Activated naive CD8-positive, alpha-beta T cell (primary cell): ENCODE measurements at regions not wholly inside any gene's neighbourhood (a gene's known extent, or its start where the extent isn't known, plus 50 kb on each side); places are given as distances from the start of the nearest gene placed in this dataset.

ENCODE experiments used
- H3K27ac Mint-ChIP-seq: one replicate; pipeline ENCODE4 v1.8.0; 2021; ENCODE audit warnings: mixed read lengths
- H3K27me3 Mint-ChIP-seq: one replicate; pipeline ENCODE4 v1.8.0; 2021; ENCODE audit warnings: mixed read lengths
- H3K36me3 Mint-ChIP-seq: one replicate; pipeline ENCODE4 v1.8.0; 2021; ENCODE audit warnings: mixed read lengths
- H3K4me1 Mint-ChIP-seq: one replicate; pipeline ENCODE4 v1.8.0; 2021; ENCODE audit warnings: low read depth, mixed read lengths
- H3K4me3 Mint-ChIP-seq: one replicate; pipeline ENCODE4 v1.8.0; 2021; ENCODE audit warnings: mild to moderate bottlenecking, mixed read lengths
- H3K9me3 Mint-ChIP-seq: one replicate; pipeline ENCODE4 v1.8.0; 2021; ENCODE audit warnings: low read depth, mixed read lengths

DNA sequence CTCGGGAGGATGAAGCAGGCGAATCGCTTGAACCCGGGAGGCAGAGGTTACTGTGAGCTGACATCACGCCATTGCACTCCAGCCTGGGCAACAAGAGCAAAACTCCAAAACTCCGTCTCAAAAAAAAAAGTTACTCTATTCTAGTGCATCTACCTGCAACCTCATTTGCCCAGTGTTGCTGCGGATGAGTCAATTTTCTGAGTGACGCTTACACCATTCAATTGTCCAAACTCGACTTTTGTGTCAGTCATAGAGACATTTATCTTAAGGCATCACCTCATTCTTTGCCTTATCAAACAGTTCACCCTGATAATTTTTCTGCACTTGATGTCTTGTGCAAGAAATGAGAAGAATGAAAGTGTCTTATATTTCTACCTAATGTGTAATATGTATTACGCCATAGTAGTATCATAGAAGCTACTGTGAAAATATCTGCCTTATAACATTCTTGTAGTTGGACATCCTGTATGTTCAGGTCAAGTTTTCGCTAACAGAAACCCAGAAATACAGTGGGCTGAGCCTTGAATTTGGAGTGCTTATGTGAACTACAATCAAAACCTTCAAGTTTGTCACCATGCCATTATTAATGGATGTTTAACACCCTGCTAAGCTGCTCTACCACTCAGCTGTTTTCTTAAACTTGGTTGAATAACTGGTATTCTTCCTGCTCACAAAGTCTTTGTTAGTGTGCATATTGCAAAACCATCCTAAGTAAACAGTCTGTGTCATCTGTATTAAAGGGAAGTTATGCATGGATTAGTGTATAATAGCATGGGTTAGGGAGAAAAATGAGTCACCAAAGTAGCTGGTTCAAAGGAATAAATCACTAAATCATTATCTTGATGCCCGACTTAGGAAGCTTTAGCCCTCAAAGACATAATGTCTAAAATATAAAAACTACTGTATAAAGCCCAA, 531.0 kb upstream of the NR2F2 start:
- Mint-ChIP-seq H3K27ac (no peak overlapping the region), H3K4me3 (no peak overlapping the region), H3K9me3 (no peaks in the 10 kb centered on the region), H3K4me1 (peaks cover 2% of the 10 kb centered on the region), H3K36me3 (no peaks in the 10 kb centered on the region), H3K27me3 (peaks cover 2% of the 10 kb centered on the region)

DNA sequence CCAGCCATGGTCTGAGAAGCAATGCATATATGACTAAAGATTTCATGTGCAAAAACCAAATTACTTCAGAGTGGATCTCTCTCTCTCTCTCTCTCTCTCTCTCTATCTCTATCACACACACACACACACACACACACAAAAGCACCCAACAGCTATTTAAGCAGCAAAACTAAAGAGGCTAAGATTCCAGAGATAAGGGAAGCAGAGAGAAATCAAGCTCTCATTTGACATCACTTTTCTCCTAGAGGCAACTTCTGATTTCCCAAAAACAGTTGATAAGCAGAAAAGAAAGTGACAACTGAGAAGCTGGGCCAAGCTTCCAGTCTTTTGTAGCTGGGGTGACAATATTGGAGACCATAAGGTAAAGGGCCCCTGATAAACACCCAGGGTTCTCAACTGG, 526.0 kb upstream of the NR2F2 start:
- H3K4me1 Mint-ChIP-seq: peaks cover 2% of the 10 kb centered on the region
- no peak overlapping the region for H3K4me3 Mint-ChIP-seq
- peaks cover 2% of the 10 kb centered on the region for H3K27me3 Mint-ChIP-seq
- H3K27ac Mint-ChIP-seq: no peak overlapping the region
- no peaks in the 10 kb centered on the region for H3K9me3 Mint-ChIP-seq
- no peaks in the 10 kb centered on the region for H3K36me3 Mint-ChIP-seq

DNA sequence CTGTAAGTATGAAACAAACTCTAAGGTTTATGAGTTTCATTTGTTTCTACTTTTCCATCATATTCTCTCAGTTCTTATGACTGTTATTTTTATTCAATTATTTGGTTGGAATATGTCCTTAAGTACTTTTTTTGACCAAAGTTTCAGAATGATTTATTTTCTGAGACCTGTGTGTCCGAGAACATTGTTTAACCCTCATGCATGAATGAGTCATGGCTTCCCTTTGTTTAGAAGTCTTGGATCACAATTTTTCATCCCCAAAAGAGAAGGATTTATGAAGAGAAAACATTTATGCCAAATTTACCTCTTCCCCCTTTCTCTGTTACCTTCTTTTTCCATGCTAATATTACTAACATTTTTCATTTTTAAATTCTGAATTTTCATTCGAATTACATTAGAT, 518.0 kb upstream of the NR2F2 start:
- no peaks in the 10 kb centered on the region for H3K36me3 Mint-ChIP-seq
- no peak overlapping the region for H3K27ac Mint-ChIP-seq
- no peaks in the 10 kb centered on the region for H3K4me1 Mint-ChIP-seq
- H3K9me3 Mint-ChIP-seq: no peaks in the 10 kb centered on the region
- no peak overlapping the region for H3K4me3 Mint-ChIP-seq
- H3K27me3 Mint-ChIP-seq: peaks cover 5% of the 10 kb centered on the region

DNA sequence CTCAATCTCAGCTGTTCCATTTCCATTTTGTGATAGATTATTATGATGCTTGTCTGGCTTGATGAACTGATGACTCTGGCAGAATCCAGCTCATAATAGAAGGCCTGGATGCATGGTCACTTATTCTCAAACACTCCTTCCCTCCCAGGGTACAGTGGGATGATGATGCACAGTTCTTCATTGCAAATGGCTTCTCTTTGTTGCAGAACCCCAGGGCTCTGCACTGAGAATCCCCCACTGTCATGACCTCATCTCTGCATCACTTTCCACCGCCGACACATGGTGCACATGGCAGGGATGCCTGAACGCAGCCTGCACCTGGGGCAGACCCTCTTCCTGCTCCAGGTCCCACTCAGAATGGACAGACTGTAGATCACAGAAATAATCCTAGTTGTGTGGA, 515.6 kb upstream of the NR2F2 start:
- Mint-ChIP-seq H3K27ac (no peak overlapping the region), H3K4me1 (no peaks in the 10 kb centered on the region), H3K4me3 (no peak overlapping the region), H3K9me3 (no peaks in the 10 kb centered on the region), H3K27me3 (peaks cover 3% of the 10 kb centered on the region), H3K36me3 (no peaks in the 10 kb centered on the region)

DNA sequence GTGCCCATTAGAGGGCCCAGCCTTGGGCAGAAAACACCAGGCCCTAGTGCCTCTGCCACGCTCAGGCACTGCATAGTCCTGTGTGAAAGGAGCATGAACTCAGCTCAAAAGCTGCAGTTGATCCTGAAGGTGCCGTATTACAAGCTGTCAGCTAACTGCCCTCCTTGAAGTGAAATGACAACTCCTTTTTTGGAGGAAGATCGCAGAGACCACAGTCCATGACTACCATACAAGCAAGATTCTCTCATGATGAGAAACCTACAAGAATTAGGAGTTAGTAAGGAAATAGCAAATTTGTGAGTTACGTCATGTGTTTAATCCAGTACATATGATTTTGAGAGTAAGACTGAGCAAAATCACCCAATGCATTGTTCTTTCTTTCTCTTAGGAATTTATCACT, 513.9 kb upstream of the NR2F2 start:
- H3K4me1 Mint-ChIP-seq: no peaks in the 10 kb centered on the region
- no peaks in the 10 kb centered on the region for H3K36me3 Mint-ChIP-seq
- no peak overlapping the region for H3K4me3 Mint-ChIP-seq

DNA sequence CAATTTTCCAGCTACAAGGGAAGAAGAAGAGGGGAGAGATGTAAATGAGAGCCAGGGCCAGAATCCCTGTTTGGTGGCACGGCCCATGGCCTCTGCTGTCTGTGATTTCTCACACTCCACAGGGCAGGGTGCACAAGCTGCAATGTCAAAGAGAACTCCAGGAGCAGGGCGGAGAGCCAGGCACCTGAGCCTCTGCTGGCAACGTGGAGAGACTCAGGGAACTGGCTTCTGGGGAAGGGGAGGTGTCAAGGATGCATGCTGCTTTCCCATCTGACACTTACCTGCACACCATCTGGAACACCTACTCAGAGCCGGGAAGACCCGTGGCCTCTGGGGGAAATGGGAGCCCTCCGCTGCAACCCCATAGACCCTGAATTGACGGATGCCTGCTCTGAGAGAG, 507.5 kb upstream of the NR2F2 start:
- H3K4me1 Mint-ChIP-seq: no peaks in the 10 kb centered on the region
- no peaks in the 10 kb centered on the region for H3K9me3 Mint-ChIP-seq
- H3K36me3 Mint-ChIP-seq: no peaks in the 10 kb centered on the region
- no peaks in the 10 kb centered on the region for H3K27me3 Mint-ChIP-seq
- H3K27ac Mint-ChIP-seq: no peak overlapping the region
- no peak overlapping the region for H3K4me3 Mint-ChIP-seq

More for the DNA sequence above, 513.9 kb upstream of the NR2F2 start:
- peaks cover 3% of the 10 kb centered on the region for H3K27me3 Mint-ChIP-seq
- no peaks in the 10 kb centered on the region for H3K9me3 Mint-ChIP-seq
- no peak overlapping the region for H3K27ac Mint-ChIP-seq

DNA sequence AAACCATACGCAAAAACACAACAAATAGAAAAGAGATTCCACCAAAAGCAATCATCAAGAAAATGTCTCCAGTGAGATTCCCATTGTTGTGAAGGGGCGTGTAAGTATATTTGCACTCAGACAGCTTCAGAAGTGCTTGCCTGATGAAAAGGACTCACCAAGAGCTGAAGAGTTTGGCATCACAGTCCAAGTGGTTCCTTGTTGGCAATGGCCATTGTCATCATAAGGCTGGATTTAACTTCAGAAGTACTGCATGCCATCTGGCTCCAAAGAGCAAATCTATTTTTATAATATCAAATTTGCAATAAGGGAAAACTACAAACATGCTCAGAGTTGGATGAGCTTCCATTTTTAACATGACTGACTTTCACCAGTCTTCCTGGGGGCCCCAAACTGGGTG, 505.3 kb upstream of the NR2F2 start:
- no peaks in the 10 kb centered on the region for H3K27me3 Mint-ChIP-seq

DNA sequence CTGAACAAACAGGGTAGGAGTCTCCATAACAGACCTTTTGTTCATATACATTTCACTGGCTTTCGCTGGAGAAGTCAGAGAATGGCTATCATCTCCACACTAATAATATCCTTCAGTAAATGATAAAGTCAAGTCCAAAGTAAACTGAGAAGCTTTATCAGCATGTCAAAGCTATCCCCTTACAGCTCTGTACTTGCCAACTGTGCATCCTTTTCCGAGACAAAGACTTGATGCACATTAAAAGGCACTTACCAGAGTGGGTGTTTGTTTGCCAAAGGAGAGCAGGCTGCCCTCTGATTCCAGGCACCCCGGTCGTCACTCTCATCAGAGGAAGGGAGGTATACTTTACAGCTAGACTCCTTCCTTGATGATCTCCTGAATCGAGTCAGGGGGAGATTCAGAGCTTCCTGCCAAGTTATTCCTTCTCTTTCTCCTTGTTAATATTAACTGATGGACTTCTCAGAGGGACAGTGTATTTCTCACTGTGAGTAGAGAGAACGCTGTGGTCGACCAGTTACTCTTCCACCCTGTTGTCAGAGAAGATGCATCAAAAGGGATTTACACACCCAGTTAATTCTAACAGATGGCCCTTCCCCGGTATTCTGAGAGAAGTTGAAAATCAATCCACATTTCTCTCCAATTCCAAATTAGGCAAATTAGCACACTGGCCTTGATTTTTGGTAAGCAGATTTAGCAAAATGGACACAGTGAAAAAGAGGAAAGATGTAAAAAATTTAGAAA, 504.7 kb upstream of the NR2F2 start:
- Mint-ChIP-seq H3K27me3 (no peaks in the 10 kb centered on the region), H3K27ac (no peak overlapping the region), H3K36me3 (no peaks in the 10 kb centered on the region), H3K4me3 (no peak overlapping the region), H3K4me1 (no peaks in the 10 kb centered on the region), H3K9me3 (no peaks in the 10 kb centered on the region)

More for the DNA sequence above, 505.3 kb upstream of the NR2F2 start:
- Mint-ChIP-seq H3K4me1 (no peaks in the 10 kb centered on the region), H3K27ac (no peak overlapping the region), H3K9me3 (no peaks in the 10 kb centered on the region), H3K36me3 (no peaks in the 10 kb centered on the region), H3K4me3 (no peak overlapping the region)

DNA sequence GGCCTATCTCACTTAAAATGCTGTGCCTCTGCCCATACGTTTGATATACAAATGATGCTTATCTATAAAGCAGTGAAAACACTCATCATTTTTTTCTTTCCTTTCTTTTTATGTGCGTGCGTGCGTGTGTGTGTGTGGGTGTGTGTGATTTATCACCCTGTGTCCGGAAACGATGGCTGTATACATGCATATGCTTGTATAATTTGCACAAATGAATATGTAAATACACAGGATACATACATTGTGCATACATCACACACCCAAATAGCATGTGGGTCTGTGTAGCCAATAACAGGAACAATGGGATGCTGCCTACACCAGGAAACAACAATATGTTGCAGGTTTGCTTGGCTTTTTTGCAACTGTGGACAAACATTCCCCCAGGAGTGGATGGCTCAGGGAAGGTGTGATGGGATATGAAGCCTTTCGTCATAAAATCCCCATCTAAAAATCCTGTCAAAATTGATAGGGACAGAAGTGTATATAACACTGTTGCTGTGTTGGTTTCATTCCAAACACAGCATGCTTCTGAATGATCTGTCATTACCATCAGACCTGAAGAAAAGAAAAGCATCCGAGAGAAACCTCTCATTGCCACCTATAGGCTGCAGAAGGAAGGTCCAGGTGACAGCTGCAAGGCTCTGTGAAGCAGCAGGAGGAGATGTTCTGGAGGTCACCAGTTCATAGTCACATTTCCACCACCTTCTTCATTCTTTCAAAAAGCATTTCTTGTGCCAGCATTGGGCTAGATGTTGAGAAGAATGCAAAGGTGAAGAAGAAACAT, 503.9 kb upstream of the NR2F2 start:
- no peaks in the 10 kb centered on the region for H3K4me1 Mint-ChIP-seq
- no peaks in the 10 kb centered on the region for H3K36me3 Mint-ChIP-seq
- no peak overlapping the region for H3K4me3 Mint-ChIP-seq
- no peaks in the 10 kb centered on the region for H3K27me3 Mint-ChIP-seq
- no peak overlapping the region for H3K27ac Mint-ChIP-seq
- no peaks in the 10 kb centered on the region for H3K9me3 Mint-ChIP-seq

DNA sequence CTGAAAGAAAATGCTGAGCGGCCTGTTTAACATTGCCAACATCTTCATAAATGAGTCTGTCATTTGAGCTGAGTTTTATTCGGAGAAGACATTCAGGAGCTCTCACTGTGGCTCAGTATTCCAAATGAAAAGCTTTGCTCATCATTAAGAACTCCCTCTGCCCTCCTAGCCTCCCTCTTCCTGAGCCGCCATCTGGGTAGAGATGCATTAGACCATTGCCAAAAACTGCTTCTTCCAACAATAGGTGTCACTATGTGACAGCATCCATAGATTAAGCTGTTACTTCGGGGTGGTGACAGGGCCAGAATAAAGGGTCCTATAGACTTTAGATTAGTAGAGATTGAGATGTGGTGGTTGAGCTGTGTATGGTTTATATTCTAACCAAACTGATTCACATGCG, 501.4 kb upstream of the NR2F2 start:
- Mint-ChIP-seq H3K36me3 (no peaks in the 10 kb centered on the region), H3K9me3 (no peaks in the 10 kb centered on the region), H3K4me1 (no peaks in the 10 kb centered on the region), H3K27me3 (no peaks in the 10 kb centered on the region), H3K4me3 (no peak overlapping the region), H3K27ac (no peak overlapping the region)

DNA sequence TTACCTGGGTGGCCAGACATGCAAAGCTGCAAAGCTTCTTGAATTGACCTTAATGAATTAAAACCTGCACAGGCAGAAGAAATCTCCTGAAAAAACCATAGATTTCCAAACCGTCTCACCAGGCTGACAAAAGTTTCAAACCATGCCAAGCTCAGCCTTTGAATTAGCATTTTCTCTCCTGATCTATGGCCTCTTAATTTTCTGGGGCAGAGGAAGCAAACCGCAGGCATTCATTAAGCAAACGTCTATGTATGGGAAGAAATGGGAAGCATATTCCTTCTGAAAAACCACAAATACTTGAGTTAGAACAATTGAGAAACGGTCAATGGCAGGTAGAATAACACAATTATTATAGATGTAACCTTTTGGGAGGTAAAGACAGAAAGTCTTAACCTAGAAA, 500.2 kb upstream of the NR2F2 start:
- no peaks in the 10 kb centered on the region for H3K36me3 Mint-ChIP-seq
- H3K4me1 Mint-ChIP-seq: no peaks in the 10 kb centered on the region
- H3K27ac Mint-ChIP-seq: no peak overlapping the region
- H3K4me3 Mint-ChIP-seq: no peak overlapping the region
- no peaks in the 10 kb centered on the region for H3K9me3 Mint-ChIP-seq
- no peaks in the 10 kb centered on the region for H3K27me3 Mint-ChIP-seq

DNA sequence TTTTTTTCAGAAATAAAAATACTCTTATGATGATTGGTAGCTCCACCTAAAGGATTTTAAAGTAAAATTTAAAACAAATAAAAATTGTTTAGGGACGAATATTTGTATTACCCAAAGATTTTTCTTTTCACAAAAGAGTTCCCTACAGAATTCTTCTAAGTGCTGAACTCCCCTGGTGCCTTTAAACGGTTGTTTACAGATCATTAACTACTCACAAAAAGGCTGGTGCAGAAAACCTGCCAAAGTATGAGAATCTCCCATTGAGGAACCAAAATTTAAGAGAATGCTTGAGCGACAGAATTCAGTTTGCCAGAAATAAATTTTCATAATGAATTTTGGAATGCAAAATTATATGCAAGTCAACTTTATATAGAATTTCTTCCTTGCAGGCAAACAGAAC, 497.8 kb upstream of the NR2F2 start:
- no peaks in the 10 kb centered on the region for H3K4me1 Mint-ChIP-seq
- H3K27me3 Mint-ChIP-seq: no peaks in the 10 kb centered on the region
- no peak overlapping the region for H3K4me3 Mint-ChIP-seq
- H3K9me3 Mint-ChIP-seq: no peaks in the 10 kb centered on the region
- no peaks in the 10 kb centered on the region for H3K36me3 Mint-ChIP-seq
- H3K27ac Mint-ChIP-seq: no peak overlapping the region

DNA sequence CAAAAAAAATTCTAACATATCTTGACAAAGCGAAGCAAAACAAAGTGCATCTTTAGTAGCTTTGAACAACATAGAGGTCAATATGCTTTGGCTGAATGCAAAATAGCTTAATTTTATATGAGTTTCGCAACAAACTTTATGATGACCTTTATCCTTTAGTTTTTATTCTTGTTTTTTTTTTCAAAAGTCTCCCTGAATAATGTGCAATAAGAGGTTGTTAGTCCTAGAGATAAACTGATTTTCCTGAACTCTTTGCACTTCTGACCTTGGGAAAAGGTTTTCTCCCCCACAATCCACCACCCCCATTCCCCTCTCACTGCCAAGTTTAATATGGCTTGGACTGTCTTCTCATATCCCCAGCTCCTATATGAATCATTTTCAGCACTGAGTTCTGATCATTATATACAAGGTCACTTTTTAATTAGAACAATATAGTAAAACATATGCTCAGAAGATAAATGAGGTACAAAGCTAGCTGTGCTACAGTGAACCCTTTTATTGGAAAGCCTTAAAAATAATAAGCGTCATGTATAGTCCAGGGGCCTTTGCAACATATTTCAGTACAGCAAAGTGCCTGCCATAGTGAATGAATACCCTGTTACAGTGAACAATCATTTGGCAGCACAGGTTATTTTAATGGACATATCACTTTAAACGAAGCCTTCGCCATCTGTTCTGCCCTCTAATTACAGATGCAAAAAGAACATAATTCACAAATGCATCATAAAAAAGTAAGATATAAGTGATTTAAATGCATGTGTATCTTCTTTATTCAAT, 496.3 kb upstream of the NR2F2 start:
- H3K36me3 Mint-ChIP-seq: no peaks in the 10 kb centered on the region
- peaks cover 10% of the 10 kb centered on the region for H3K4me1 Mint-ChIP-seq
- H3K27me3 Mint-ChIP-seq: no peaks in the 10 kb centered on the region
- H3K4me3 Mint-ChIP-seq: no peak overlapping the region
- H3K9me3 Mint-ChIP-seq: no peaks in the 10 kb centered on the region
- no peak overlapping the region for H3K27ac Mint-ChIP-seq

DNA sequence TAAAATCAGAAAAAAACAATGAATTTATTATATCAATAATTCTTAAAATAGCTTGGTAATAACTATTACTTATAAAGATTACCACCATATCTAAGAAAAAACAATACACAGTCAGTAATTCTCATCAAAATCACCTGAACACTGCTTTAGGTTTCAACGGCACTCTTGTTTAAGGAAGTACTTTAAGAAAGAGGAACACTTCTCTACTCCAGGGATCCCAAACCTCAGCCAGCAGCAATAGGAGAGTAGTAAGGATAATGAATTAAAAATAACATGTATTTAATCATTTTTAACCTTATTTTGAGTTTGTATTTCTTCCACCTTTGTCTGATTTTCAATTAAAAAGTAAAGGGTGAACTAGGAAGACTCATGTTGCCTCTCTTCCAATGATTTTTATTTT, 494.0 kb upstream of the NR2F2 start:
- no peaks in the 10 kb centered on the region for H3K27me3 Mint-ChIP-seq
- no peak overlapping the region for H3K27ac Mint-ChIP-seq
- H3K4me1 Mint-ChIP-seq: peaks cover 24% of the 10 kb centered on the region
- no peaks in the 10 kb centered on the region for H3K36me3 Mint-ChIP-seq
- no peaks in the 10 kb centered on the region for H3K9me3 Mint-ChIP-seq
- H3K4me3 Mint-ChIP-seq: no peak overlapping the region
